Right ventricle myocardium inferior (tissue), 1 donor: ENCODE measurements at regions not wholly inside any gene's neighbourhood (a gene's known extent, or its start where the extent isn't known, plus 50 kb on each side); places are given as distances from the start of the nearest gene placed in this dataset.

Source experiments
- ATAC-seq: fragments of 200-7000 bp; cut with Tn5 transposase; one replicate; pipeline ENCODE4 v1.9.1; 2020; ENCODE audit warnings: mild to moderate bottlenecking, moderate library complexity
- DNase-seq: peaks from one replicate; pipeline ENCODE4 v3.0.0; 2021; ENCODE audit errors: missing footprints
- intact Hi-C: fragments of 100-400 bp; cut with DNase I; formaldehyde crosslinking; loops from one replicate; pipeline ENCODE4 v1.11.0; 2022
- donor health status: DM: no; HTN: yes; CAD: no; lungs with severe emphysema.

DNA sequence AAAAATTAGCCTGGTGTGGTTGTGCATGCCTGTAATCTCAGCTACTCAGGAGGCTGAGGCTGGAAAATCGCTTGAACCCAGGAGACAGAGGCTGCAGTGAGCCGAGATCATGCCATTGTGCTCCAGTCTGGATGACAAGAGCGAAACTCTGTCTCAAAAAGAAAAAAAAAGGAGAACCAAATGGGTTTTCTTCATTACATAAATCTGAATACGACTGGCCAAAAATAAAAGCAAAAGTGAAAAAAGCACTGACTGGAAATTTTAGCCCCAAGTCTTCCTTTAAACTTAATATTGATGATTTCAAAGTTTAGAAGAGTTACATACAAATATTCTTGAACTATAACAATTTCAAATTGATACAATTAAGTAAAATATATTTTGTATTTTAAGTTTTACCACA lies 249.5 kb upstream of the STARD13 start:
- intact Hi-C loops, result no loop called here
- DNase-seq (no peak), ATAC-seq (no peak)

DNA sequence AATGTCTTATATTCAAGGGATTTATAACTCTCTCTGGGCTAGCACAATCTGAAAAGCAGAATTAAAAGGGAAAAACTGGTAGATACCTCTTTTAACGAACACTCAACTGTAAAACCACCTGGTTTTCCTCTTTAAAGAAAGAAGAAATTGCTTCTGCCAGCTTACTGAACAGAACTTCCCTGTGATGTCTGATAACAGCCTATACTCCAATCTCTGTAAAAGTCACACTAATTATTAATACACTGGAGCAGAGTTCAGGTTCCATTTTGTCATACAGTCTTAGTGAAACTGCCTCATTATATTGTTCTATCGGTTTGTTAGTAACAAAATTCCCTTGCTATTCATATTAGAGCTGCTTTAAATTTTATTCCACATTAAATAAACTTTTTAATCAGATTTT lies 251.0 kb upstream of the STARD13 start:
- DNase-seq, result no peak
- no peak for ATAC-seq
- intact Hi-C loops, result no loop called here

DNA sequence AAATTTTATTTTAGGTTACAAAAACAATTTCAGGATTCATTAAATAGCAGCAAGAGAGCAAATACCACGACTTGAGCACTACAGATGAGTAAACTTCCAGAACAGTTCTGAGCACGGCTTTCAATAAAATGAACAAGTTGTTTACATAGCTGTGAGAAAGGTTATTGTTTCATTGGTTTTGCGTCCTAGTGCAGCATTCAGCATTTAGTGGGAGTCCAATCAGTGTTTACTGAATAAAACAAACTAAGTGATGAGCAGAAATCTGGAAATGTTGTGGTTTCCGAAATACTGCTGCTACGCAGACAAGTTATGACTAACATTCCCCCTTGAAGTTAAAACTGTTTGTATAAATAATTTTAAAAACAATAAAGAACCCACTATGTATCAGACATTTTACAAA lies 251.5 kb upstream of the STARD13 start:
- intact Hi-C loops, result no loop called here
- ATAC-seq, result no peak
- no peak for DNase-seq

DNA sequence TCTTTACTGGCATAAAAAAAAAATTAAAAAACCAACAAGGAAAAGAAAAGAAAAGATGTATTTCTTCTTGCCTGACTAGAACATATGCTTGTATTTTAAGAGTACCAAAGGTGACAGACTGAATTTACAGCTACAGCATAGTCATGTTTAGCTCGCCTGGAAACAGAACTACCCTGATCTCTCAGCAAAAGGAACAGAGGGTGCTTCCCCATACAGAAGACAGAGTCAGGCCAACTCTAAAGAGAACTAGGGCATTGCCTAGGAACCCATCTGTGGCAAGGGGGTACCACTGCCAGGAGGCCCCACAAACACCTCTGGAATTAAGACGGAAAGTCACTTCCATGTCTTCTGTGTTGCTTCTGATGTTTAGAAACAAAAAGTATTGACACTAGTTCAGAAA lies 252.1 kb upstream of the STARD13 start:
- intact Hi-C loops, result no loop called here
- DNase-seq (peak; percentile 34), ATAC-seq (no peak)

DNA sequence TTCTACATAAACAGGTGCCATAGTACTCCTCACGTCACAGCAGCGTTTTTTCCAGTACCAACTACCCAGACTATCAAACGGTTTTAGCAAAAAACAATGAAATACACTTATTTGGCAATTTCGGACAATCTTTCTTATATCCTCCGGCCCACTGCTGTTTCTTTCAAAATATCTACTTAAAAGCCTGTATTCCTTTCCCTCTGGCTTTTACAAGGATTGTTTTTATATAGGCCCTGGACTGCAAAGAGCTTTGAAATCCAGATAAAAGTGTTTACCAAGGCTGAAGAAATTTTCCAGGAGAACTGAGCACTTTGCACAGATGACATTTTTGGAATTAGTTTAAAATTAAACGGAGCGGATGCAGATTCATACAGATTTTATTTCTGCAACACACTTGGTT lies 255.9 kb upstream of the STARD13 start:
- no peak for ATAC-seq
- intact Hi-C loops, result loop anchor here (2.0 to 5.0 kb wide), 5 partner anchors 136 to 899 kb away; no protein-coding TSS in a partner anchor
- no peak for DNase-seq

DNA sequence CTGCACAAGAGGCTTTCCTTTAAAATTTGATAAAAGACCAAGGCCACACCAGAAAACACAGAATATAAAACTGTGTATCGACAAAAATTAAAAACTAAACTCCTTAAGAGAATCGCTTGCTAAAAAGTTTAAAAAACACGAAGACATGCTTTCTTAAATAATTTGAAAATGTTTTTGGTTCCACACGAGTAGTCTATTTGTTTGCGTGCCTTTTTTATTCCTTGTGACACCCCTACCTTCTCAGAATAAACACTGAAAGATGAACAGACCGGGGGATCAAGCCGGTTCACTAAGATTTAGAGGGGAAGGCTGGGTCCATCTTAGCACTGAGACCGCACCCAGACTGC lies 256.4 kb upstream of the STARD13 start:
- intact Hi-C loops, result loop anchor here (1.0 to 5.0 kb wide), 8 partner anchors 69 to 955 kb away; partner anchors contain the start of gene STARD13
- DNase-seq, result no peak
- ATAC-seq, result no peak

DNA sequence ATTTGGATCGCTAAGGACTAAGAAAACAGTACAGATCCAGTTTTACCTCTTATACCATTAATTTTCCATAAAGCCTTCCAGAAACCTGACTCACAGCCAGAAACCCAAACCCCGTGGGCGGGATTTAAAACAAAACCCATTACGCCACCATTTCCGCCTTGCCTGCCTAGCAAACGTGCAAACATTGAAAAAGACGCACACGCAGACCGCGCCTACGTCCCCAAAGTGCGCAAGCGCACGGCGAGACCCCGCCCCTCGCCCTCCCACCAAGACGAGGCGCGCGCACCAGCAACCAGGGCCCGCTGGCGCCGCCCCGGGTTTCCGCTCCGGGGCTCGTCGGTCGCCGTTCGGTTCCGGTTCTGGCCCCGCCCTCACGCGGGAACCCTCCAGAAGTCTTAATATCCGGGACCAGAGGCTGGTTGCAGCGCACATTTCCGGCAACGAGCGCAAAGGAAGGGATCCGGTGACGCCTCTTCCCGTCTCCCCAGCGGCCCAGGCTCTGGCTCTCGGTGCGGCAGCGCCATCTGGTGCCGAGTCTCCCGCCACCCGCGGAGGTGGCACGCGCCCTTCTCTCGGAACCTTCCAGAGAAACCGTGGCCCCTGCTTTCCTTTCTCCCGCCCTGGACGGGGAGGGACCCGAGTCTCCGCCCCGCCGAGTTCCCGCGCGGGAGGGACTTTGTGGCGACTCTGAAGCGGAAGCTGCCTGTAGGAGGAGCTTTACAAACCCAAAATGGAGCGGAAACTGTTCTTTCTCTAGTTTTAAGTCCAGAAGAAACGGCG lies 256.9 kb upstream of the STARD13 start:
- peak; percentile 99 for DNase-seq
- ATAC-seq, result peak; percentile 97
- intact Hi-C loops, result loop anchor here (1.0 to 5.0 kb wide), 8 partner anchors 68 to 955 kb away; partner anchors contain the start of gene STARD13

DNA sequence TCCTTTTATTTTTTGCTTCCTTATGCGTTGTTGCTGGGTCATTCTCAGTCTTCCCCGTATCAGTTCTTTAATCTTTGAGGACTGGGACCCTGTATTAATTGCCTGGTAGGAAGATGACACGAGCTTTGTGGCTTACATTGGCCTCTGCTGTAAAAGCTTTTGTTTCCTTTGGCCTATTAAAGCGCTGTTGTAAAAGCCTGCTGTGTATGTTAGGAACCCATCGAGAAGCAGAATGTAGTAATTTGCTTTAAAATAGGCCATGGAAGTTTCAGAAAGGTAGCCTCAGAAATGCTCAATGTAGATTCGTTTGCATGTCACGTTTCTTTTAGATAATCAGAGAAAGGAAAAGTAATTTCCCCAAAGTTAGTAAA lies 257.5 kb upstream of the STARD13 start:
- intact Hi-C loops, result loop anchor here (1.0 to 5.0 kb wide), 7 partner anchors 68 to 901 kb away; partner anchors contain the start of gene STARD13
- DNase-seq (no peak), ATAC-seq (peak; percentile 4)

DNA sequence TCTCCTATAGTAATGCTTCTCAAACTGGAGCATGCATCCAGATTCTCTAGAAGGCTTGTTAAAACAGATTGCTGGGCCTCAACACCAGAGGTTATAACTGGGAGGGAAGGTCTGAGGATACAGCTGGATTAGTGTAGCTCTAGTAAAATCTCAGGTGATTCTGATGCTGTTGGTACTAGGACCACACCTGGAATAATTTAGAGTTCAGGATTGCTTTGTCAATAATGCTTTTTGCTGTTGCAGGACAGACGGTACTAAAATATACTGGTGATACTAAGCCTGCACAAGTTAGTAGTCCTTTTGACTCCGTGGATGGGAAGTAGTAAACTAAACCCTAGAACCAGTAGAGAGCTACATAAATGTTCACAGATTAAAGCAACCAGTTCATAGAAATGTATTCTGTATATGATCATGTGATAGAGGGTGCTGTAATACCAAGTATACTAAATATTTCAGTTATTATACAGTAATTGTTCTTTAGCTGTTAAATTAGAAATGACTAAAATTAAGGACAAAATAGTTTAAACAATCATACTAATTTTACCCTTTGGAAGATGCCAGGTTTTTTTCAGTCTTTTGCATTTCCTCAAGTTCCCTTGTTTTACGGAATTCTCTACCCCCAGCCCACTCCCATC lies 258.2 kb upstream of the STARD13 start:
- ATAC-seq (no peak), DNase-seq (no peak)
- intact Hi-C loops, result loop anchor here (1.0 to 5.0 kb wide), 7 partner anchors 67 to 901 kb away; partner anchors contain the start of gene STARD13

DNA sequence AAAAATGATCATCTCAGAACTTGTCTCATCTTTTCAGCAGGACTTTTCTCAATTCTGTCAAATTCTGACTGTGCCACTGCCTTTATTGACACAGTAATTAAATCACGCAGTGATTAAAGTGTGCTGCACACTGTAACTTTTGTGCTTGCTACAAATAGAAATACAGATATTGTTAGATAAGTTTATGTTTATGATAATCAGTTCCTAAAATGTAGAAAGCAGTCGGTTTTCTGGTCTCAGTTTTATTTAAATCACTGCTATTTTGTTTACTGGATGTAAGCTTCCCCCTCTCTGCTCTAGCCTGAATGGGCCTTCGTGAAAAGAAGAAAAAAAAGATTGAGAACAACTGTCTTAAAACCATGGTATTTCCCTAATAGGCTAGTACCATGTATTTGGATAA lies 258.8 kb upstream of the STARD13 start:
- ATAC-seq (no peak), DNase-seq (no peak)
- intact Hi-C loops, result loop anchor here (5.0 kb wide), 4 partner anchors 133 to 902 kb away; no protein-coding TSS in a partner anchor

DNA sequence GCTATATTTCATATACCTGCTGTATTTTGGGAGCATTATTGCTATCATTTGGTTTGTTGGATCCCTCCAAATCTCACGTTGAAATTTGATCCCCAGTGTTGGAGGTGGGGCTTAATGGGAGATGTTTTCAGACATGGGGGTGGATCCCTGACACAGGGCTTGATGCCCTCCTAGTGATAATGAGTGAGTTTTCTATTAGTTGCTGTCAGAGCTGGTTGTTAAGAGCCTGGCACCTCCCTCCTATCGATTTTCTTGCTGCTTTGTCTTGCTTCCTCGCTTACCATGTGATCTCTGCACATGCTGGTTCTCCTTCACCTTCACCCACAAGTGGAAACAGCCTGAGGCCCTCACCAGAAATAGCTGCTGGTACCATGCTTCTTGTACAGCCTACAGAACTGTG lies 259.9 kb upstream of the STARD13 start:
- intact Hi-C loops, result no loop called here
- DNase-seq (no peak), ATAC-seq (no peak)

DNA sequence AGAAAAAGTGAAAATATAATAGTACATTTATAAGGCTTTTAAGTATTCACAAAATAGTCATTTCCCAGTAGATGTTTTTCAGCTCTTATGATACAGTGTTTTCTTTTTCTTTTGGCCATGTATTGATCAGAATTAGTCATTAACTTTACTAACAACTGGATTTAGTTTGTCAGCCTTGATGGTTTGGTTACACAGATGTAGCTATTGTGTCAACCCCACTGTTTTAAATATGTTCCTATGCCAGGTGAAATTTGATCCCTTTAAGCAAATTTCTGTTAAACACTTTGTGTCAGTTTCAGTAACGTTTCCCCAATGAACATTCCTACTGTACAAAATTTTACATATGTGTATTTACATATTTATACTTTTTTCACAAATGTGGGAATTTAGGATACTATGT lies 261.5 kb upstream of the STARD13 start:
- intact Hi-C loops, result no loop called here
- no peak for ATAC-seq

DNA sequence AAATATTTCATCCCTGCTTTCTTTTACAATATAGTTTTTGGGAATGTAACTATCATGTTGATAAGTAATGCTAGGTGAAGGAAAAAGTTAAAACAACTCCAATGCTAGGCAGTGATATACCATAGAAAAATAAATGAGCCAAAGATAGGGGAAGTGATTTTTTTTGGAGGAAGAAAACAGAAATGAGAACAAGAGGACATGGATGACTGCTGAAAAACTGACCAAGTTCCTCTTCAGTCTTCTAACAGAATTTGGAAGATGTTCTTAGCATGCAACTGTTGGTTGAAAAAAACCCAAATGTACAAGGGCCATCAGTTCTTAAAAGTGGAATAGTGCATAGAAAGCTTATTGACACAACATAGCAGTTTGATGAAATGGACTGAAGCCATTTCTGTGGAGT lies 262.5 kb upstream of the STARD13 start:
- intact Hi-C loops, result no loop called here
- DNase-seq (no peak), ATAC-seq (peak; percentile 20)

More for the DNA sequence above, 261.5 kb upstream of the STARD13 start:
- no peak for DNase-seq

DNA sequence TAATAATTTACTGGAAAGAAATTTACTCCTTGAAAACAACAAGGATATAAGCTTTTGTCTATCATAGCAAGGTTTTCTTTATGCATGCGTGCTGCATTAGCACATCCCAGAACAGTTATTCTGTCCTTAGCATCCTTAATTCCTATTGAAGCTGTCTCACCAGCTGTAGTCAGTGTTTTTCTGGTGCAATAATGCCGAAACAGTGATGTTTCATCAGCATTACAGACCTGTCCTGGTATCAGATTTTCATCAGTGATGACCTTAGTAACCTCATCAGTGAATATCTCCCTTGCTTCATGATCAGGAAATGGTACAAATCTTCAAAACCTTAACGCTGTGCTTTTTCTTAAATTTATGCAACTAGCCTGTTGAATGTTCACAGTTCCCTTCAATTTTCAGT lies 264.7 kb upstream of the STARD13 start:
- intact Hi-C loops, result no loop called here
- ATAC-seq (no peak), DNase-seq (no peak)

DNA sequence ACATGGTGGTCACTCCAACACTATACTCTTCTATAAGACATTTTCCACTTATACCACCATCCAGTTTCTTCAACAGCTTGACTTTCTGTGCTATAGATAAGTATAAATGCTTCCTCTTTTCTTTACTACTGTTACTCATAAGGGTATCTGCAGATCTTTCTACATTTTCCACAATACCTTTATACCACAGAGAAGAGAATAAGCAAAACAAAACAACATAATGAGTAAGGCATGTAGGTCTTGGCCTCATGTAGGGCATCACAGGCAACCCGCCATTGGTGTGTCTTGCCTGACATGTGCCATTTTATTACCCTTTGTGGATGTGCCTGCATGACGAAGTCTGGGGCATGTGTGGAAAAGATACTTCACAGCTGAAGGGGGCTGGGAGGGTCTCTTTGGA lies 265.3 kb upstream of the STARD13 start:
- no peak for ATAC-seq
- intact Hi-C loops, result no loop called here

DNA sequence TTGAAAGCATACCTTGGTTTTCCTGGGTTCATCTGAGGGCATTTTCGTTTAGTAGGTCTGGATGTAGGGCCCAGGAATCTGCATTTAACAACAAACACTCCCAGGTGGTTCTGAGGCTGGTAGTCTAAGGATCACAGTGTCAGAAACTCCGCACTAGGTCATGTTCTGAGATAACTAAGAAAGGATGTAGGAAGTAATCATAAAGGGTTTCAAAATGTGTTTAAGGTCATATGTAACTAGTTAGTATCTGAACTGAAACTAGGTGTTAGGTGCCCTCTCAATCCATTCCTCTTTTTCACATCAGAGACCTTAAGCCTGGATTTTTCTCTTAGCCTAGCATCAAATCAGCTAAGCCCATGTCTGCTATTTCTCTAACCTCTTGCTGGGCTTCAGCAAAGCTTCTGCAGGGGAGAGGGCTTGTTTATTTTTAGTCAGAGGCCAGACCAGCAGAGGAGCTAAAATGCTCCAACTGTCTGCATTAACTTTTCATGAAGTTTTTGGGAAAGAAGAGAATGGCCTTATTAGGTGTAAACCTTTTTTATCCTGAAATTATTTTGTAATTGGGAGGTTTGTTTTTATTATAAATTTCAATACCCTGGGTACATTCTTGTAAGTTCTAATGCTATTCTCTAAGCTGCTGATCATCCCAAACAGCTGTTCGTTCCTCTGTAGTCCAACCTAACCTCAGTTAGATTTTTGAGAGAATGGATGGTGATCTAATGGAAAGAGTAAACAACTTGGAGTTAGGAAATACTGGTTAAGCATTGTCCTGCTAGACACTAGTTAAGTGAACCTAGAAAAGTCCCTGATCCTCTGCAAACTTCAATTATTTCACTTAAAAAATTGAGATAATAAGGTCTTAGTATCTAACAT lies 262.8 kb upstream of the RFC3 start:
- no peak for ATAC-seq
- DNase-seq, result no peak
- intact Hi-C loops, result no loop called here

More for the DNA sequence above, 265.3 kb upstream of the STARD13 start:
- no peak for DNase-seq

DNA sequence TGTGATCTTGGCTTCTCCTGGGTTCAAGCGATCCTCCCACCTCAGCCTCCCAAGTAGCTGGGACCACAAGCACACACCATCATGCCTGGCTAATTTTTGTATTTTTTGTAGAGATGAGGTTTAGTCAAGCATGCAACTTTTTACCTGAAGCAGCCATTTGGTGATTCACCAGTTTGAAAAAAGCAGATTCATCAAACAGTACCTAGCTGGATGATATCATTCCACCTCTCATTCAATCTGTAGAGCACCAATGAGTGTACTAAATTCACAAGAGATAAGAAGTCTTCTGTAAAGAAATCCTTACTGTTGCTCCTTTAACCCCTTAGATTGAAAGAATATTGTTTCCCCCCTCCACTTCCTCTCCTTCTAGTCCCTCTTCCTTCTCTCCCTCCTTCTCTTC lies 261.1 kb upstream of the RFC3 start:
- DNase-seq (no peak), ATAC-seq (no peak)
- intact Hi-C loops, result no loop called here

DNA sequence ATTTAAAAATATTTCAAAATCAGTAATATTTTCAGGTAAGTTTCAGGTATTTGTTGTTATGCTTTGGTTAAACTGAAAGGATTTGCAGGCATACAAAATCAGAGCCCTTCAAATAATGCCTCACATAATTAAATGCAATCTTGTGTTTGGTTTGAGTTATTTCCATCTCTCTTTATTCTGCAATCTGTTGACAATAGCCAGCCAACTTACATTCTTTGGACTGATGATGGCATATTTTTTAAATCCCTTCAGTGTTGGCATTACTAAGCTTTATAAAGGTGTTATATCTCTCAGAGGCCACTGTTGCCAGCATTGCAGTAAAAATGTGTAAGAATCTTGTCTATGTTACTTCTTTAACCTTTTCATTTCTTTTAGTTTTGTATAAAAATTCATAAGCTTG lies 257.2 kb upstream of the RFC3 start:
- DNase-seq (no peak), ATAC-seq (no peak)
- intact Hi-C loops, result no loop called here

DNA sequence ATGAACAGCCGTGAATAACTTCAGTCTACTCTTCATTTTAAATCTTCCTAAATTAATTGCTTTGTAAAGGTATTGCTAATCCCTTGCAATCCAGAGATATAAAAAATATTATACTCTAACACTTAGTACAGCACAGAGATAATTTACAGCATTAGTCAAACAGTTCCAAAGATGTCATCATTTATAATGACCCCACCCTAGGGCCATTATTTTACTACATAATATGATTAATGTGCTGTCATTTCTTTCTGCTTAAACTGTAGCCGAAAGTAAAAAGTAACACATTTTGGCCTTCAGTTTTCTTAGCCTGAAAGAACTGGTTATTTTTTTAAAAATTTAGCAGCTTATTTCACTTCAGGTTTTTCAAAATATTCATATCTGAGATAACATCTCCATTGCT lies 256.3 kb upstream of the RFC3 start:
- intact Hi-C loops, result no loop called here
- DNase-seq, result no peak
- no peak for ATAC-seq
